ENCODE measurements at regions not wholly inside any gene's neighbourhood (a gene's known extent, or its start where the extent isn't known, plus 50 kb on each side); places are given as distances from the start of the nearest gene placed in this dataset.
"Not testable (repeated sequence)": the region's sequence is repeated elsewhere in the genome, so short reads cannot be mapped to it uniquely, and the experiment has no call there.

GRCh38 chr6:144633886-144634285 lies 348.8 kb downstream of the UTRN start:
- H3K4me1 ChIP-seq (ENCODE audit: insufficient read depth, insufficient read length), result no peaks in the 10 kb centered on the region
- H3K4me3 ChIP-seq (ENCODE audit: insufficient read length, low read depth), result no peak overlapping the region
- no peak overlapping the region for H3K9ac ChIP-seq (ENCODE audit: insufficient read length, low read depth)
- H3K27me3 ChIP-seq (ENCODE audit: insufficient read depth, insufficient read length), result no peaks in the 10 kb centered on the region
- no peak for TF ChIP-seq SUZ12 (IDR thresholded peaks at IDR 0.05; ENCODE audit: extremely low read depth, insufficient read depth, insufficient read length)
- no peak for DNase-seq (ENCODE audit: low read depth, low spot score)
- H3K36me3 ChIP-seq (ENCODE audit: insufficient read depth, insufficient read length, low read length), result no peaks in the 10 kb centered on the region
- no peaks in the 10 kb centered on the region for H3K9me3 ChIP-seq (ENCODE audit: insufficient read depth, low read length)

- Histone ChIP-seq H3K9ac (ENCODE audit: insufficient read length, low read depth) (no peak overlapping the region), H3K27me3 (ENCODE audit: insufficient read depth, insufficient read length) (no peaks in the 10 kb centered on the region), H3K4me1 (ENCODE audit: insufficient read depth, insufficient read length) (no peaks in the 10 kb centered on the region), H3K36me3 (ENCODE audit: insufficient read depth, insufficient read length, low read length) (no peaks in the 10 kb centered on the region), H3K4me3 (ENCODE audit: insufficient read length, low read depth) (no peak overlapping the region), H3K9me3 (ENCODE audit: insufficient read depth, low read length) (no peaks in the 10 kb centered on the region)
- TF ChIP-seq YY1 (IDR thresholded peaks at IDR 0.05; ENCODE audit: insufficient read depth, insufficient read length), result no peak
- no peak for TF ChIP-seq ZNF274 (IDR thresholded peaks at IDR 0.05; ENCODE audit: low read depth, low read length)
- no peak for TF ChIP-seq SUZ12 (IDR thresholded peaks at IDR 0.05; ENCODE audit: extremely low read depth, insufficient read depth, insufficient read length)
- no peak for DNase-seq (ENCODE audit: low read depth, low spot score)
Measured at GRCh38 chr6:144634371-144634770, 349.2 kb downstream of the UTRN start.

- Histone ChIP-seq H3K36me3 (ENCODE audit: insufficient read depth, insufficient read length, low read length) (no peaks in the 10 kb centered on the region), H3K9ac (ENCODE audit: insufficient read length, low read depth) (no peak overlapping the region), H3K4me3 (ENCODE audit: insufficient read length, low read depth) (no peak overlapping the region), H3K9me3 (ENCODE audit: insufficient read depth, low read length) (no peaks in the 10 kb centered on the region), H3K27me3 (ENCODE audit: insufficient read depth, insufficient read length) (no peaks in the 10 kb centered on the region), H3K4me1 (ENCODE audit: insufficient read depth, insufficient read length) (no peaks in the 10 kb centered on the region)
- DNase-seq (ENCODE audit: low read depth, low spot score), result no peak
- TF ChIP-seq SUZ12 (IDR thresholded peaks at IDR 0.05; ENCODE audit: extremely low read depth, insufficient read depth, insufficient read length), result no peak
- TF ChIP-seq YY1 (IDR thresholded peaks at IDR 0.05; ENCODE audit: insufficient read depth, insufficient read length), result no peak
- TF ChIP-seq ZNF274 (IDR thresholded peaks at IDR 0.05; ENCODE audit: low read depth, low read length), result no peak
Measured at GRCh38 chr6:144635051-144635450, 349.9 kb downstream of the UTRN start.

GRCh38 chr6:144636025-144636424 lies 350.9 kb downstream of the UTRN start:
- not testable (repeated sequence) for DNase-seq (ENCODE audit: low read depth, low spot score); H3K9ac ChIP-seq (ENCODE audit: insufficient read length, low read depth); H3K9me3 ChIP-seq (ENCODE audit: insufficient read depth, low read length); H3K4me3 ChIP-seq (ENCODE audit: insufficient read length, low read depth); H3K27me3 ChIP-seq (ENCODE audit: insufficient read depth, insufficient read length); H3K36me3 ChIP-seq (ENCODE audit: insufficient read depth, insufficient read length, low read length); H3K4me1 ChIP-seq (ENCODE audit: insufficient read depth, insufficient read length)

DNA sequence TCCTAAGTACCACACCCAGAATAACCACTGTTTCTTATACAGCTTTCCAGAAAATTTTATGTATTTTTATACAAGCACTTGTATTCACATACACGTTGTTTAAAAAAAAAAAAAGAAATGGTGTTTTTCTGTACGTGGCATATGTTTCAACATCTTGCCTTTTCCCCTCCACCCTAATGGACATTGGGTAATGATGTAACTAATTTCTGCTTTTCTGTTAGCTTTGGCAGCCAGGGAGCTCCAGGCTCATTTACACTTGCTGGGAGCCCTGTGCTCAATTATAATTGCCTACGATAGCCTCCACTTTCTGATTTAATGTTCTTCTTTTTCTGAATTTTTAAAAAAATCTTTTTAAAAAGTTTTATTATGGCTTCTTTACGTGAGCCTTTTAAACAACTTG lies 352.4 kb downstream of the UTRN start:
- Histone ChIP-seq H3K27me3 (ENCODE audit: insufficient read depth, insufficient read length) (no peaks in the 10 kb centered on the region), H3K4me1 (ENCODE audit: insufficient read depth, insufficient read length) (no peaks in the 10 kb centered on the region), H3K36me3 (ENCODE audit: insufficient read depth, insufficient read length, low read length) (no peaks in the 10 kb centered on the region), H3K4me3 (ENCODE audit: insufficient read length, low read depth) (no peak overlapping the region), H3K9me3 (ENCODE audit: insufficient read depth, low read length) (no peaks in the 10 kb centered on the region), H3K9ac (ENCODE audit: insufficient read length, low read depth) (no peak overlapping the region)
- DNase-seq (ENCODE audit: low read depth, low spot score), result no peak
- TF ChIP-seq SUZ12 (IDR thresholded peaks at IDR 0.05; ENCODE audit: extremely low read depth, insufficient read depth, insufficient read length) (no peak), ZNF274 (IDR thresholded peaks at IDR 0.05; ENCODE audit: low read depth, low read length) (no peak), YY1 (IDR thresholded peaks at IDR 0.05; ENCODE audit: insufficient read depth, insufficient read length) (no peak)

- Histone ChIP-seq H3K9me3 (ENCODE audit: insufficient read depth, low read length) (no peaks in the 10 kb centered on the region), H3K36me3 (ENCODE audit: insufficient read depth, insufficient read length, low read length) (no peaks in the 10 kb centered on the region), H3K4me3 (ENCODE audit: insufficient read length, low read depth) (no peak overlapping the region), H3K9ac (ENCODE audit: insufficient read length, low read depth) (no peak overlapping the region), H3K27me3 (ENCODE audit: insufficient read depth, insufficient read length) (no peaks in the 10 kb centered on the region), H3K4me1 (ENCODE audit: insufficient read depth, insufficient read length) (no peaks in the 10 kb centered on the region)
- DNase-seq (ENCODE audit: low read depth, low spot score), result no peak
- no peak for TF ChIP-seq YY1 (IDR thresholded peaks at IDR 0.05; ENCODE audit: insufficient read depth, insufficient read length)
- no peak for TF ChIP-seq ZNF274 (IDR thresholded peaks at IDR 0.05; ENCODE audit: low read depth, low read length)
- TF ChIP-seq SUZ12 (IDR thresholded peaks at IDR 0.05; ENCODE audit: extremely low read depth, insufficient read depth, insufficient read length), result no peak
Measured at GRCh38 chr6:144639654-144640053, 354.5 kb downstream of the UTRN start.

GRCh38 chr6:144641286-144641685 lies 356.2 kb downstream of the UTRN start:
- no peaks in the 10 kb centered on the region for H3K9me3 ChIP-seq (ENCODE audit: insufficient read depth, low read length)
- H3K27me3 ChIP-seq (ENCODE audit: insufficient read depth, insufficient read length), result no peaks in the 10 kb centered on the region
- no peak for DNase-seq (ENCODE audit: low read depth, low spot score)
- no peak overlapping the region for H3K4me3 ChIP-seq (ENCODE audit: insufficient read length, low read depth)
- TF ChIP-seq ZNF274 (IDR thresholded peaks at IDR 0.05; ENCODE audit: low read depth, low read length) (no peak), YY1 (IDR thresholded peaks at IDR 0.05; ENCODE audit: insufficient read depth, insufficient read length) (no peak), SUZ12 (IDR thresholded peaks at IDR 0.05; ENCODE audit: extremely low read depth, insufficient read depth, insufficient read length) (no peak)
- H3K36me3 ChIP-seq (ENCODE audit: insufficient read depth, insufficient read length, low read length), result no peaks in the 10 kb centered on the region
- no peak overlapping the region for H3K9ac ChIP-seq (ENCODE audit: insufficient read length, low read depth)
- no peaks in the 10 kb centered on the region for H3K4me1 ChIP-seq (ENCODE audit: insufficient read depth, insufficient read length)

GRCh38 chr6:144644776-144645175 lies 359.6 kb downstream of the UTRN start:
- no peaks in the 10 kb centered on the region for H3K36me3 ChIP-seq (ENCODE audit: insufficient read depth, insufficient read length, low read length)
- H3K4me3 ChIP-seq (ENCODE audit: insufficient read length, low read depth), result no peak overlapping the region
- no peak overlapping the region for H3K9ac ChIP-seq (ENCODE audit: insufficient read length, low read depth)
- no peaks in the 10 kb centered on the region for H3K9me3 ChIP-seq (ENCODE audit: insufficient read depth, low read length)
- peak; percentile 32 for DNase-seq (ENCODE audit: low read depth, low spot score)
- H3K27me3 ChIP-seq (ENCODE audit: insufficient read depth, insufficient read length), result no peaks in the 10 kb centered on the region
- no peaks in the 10 kb centered on the region for H3K4me1 ChIP-seq (ENCODE audit: insufficient read depth, insufficient read length)
- TF ChIP-seq ZNF274 (IDR thresholded peaks at IDR 0.05; ENCODE audit: low read depth, low read length), result no peak
- TF ChIP-seq SUZ12 (IDR thresholded peaks at IDR 0.05; ENCODE audit: extremely low read depth, insufficient read depth, insufficient read length), result no peak
- TF ChIP-seq YY1 (IDR thresholded peaks at IDR 0.05; ENCODE audit: insufficient read depth, insufficient read length), result no peak

All from NT2/D1 (cell line).